ENCODE measurements at regions not wholly inside any gene's neighbourhood (a gene's known extent, or its start where the extent isn't known, plus 50 kb on each side); places are given as distances from the start of the nearest gene placed in this dataset.

DNA sequence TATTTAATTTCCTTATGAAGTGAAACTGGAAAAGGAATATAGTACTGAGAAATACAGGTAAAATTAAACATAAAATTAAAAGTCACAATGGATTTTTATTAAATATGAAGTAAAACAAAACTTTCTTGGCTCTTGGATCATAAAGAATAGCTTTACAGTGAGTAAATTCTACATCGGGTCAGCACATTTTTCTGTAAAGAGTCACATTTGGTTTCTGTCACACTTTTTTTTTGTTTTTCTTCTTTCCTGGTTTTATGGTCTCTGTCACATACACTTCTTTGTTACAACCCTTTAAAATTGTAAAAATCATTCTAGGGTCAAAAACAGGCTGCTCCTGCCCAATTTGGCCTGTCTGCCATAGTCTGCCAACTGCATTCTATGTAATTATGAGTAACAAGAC lies 254.4 kb upstream of the POU3F2 start:
- Mint-ChIP-seq H3K4me1 (ENCODE audit: low read depth) (no peaks in the 10 kb centered on the region), H3K27me3 (ENCODE audit: insufficient read depth) (no peaks in the 10 kb centered on the region), H3K27ac (no peak overlapping the region), H3K9me3 (peaks cover 21% of the 10 kb centered on the region), H3K36me3 (ENCODE audit: low read depth) (no peaks in the 10 kb centered on the region), H3K4me3 (no peak overlapping the region)
- TF ChIP-seq, protein P1, sequence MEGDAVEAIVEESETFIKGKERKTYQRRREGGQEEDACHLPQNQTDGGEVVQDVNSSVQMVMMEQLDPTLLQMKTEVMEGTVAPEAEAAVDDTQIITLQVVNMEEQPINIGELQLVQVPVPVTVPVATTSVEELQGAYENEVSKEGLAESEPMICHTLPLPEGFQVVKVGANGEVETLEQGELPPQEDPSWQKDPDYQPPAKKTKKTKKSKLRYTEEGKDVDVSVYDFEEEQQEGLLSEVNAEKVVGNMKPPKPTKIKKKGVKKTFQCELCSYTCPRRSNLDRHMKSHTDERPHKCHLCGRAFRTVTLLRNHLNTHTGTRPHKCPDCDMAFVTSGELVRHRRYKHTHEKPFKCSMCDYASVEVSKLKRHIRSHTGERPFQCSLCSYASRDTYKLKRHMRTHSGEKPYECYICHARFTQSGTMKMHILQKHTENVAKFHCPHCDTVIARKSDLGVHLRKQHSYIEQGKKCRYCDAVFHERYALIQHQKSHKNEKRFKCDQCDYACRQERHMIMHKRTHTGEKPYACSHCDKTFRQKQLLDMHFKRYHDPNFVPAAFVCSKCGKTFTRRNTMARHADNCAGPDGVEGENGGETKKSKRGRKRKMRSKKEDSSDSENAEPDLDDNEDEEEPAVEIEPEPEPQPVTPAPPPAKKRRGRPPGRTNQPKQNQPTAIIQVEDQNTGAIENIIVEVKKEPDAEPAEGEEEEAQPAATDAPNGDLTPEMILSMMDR (IDR thresholded peaks at IDR 0.05): no peak
- no peak for DNase-seq

DNA sequence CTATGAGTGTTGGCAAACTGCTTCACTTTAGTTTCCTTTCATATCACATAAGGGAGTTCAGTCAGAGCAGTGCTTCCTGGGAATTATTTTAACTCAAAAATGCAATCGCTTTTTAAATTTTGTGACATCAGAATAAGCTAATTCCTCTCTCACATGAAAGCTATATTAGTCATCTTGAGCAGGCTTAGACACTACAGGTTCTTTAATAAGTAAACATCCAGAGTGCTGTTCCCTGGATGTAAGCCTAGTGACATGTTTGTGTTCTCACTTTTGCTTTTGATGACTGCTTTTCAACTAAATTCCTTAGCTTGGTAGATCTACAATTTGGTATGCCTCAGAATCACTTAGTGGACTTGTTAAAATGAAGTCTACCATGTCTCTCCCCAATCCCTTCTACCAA lies 252.7 kb upstream of the POU3F2 start:
- Mint-ChIP-seq H3K9me3 (peaks cover 17% of the 10 kb centered on the region), H3K27me3 (ENCODE audit: insufficient read depth) (no peaks in the 10 kb centered on the region; the same call in 1 of the 2 replicates), H3K36me3 (ENCODE audit: low read depth) (no peaks in the 10 kb centered on the region), H3K4me3 (no peak overlapping the region), H3K27ac (no peak overlapping the region), H3K4me1 (ENCODE audit: low read depth) (no peaks in the 10 kb centered on the region)
- DNase-seq: no peak
- TF ChIP-seq, protein P1 (IDR thresholded peaks at IDR 0.05): no peak

DNA sequence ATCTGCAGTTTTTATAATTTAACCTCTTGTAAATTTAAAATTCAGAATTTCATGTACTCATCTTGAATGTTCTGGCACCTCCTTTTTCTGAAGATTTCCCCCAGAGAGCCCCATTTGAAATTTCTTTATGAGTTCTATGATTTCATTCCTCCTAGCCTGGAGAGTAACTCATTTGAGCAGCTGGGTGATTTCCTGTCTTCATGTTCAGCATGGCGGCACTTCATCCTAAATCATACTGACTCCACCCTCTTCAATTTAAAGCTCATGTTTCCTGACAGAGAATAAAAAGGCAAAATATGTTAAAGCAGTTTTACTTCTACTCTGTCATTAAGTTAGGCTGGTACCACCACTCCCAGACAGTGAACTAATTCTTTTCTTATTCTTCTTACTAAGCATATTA lies 250.9 kb upstream of the POU3F2 start:
- no peaks in the 10 kb centered on the region; the same call in 1 of the 2 replicates for H3K27me3 Mint-ChIP-seq (ENCODE audit: insufficient read depth)
- no peak overlapping the region for H3K4me3 Mint-ChIP-seq
- no peaks in the 10 kb centered on the region for H3K4me1 Mint-ChIP-seq (ENCODE audit: low read depth)
- no peaks in the 10 kb centered on the region for H3K36me3 Mint-ChIP-seq (ENCODE audit: low read depth)
- no peak for DNase-seq
- peaks cover 19% of the 10 kb centered on the region for H3K9me3 Mint-ChIP-seq
- H3K27ac Mint-ChIP-seq: no peak overlapping the region
- TF ChIP-seq, protein P1 (IDR thresholded peaks at IDR 0.05): no peak

DNA sequence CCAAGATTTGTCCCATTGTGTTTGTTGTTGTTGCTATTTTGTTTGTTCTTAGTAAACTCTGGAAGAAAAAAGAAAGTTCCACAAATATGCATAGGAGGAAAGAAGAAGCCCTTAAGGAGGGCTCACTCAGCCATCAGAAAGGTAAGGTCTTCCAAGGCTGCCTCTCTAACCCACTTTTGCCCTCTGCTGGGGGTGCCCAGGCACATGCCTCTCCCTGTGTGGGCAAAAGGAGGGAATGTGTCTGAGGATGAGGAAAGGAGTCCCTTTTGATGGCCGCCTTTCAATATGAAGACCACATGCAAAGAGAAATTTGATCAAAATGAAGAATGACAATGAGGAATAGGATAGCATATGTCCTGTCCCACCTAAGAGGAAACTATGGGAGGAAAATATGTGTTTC lies 248.2 kb upstream of the POU3F2 start:
- Mint-ChIP-seq H3K9me3 (peaks cover 30% of the 10 kb centered on the region), H3K4me1 (ENCODE audit: low read depth) (no peaks in the 10 kb centered on the region), H3K27ac (no peak overlapping the region), H3K4me3 (no peak overlapping the region), H3K36me3 (ENCODE audit: low read depth) (no peaks in the 10 kb centered on the region), H3K27me3 (ENCODE audit: insufficient read depth) (no peaks in the 10 kb centered on the region; the same call in 1 of the 2 replicates)
- DNase-seq: no peak
- TF ChIP-seq, protein P1 (IDR thresholded peaks at IDR 0.05): no peak

DNA sequence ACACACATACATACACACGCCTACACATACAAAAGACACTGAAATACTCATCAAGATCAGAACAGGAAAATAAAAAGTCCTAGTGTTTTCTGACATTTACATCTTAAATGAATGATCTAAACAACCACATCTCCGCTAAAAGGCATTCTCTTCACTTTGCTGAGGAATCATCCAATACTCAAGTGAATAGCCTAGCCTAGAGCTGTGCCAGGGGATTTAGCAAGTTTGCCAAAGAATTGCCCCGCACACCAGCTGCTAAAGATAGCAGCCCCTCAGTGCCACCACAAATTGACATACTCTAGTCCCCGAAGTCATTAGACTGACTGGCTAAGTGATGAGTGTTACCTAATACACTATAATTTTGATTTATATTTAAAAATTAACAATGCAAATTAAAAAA lies 246.8 kb upstream of the POU3F2 start:
- TF ChIP-seq, protein P1 (IDR thresholded peaks at IDR 0.05): no peak
- H3K36me3 Mint-ChIP-seq (ENCODE audit: low read depth): no peaks in the 10 kb centered on the region
- no peaks in the 10 kb centered on the region for H3K4me1 Mint-ChIP-seq (ENCODE audit: low read depth)
- no peak overlapping the region for H3K4me3 Mint-ChIP-seq
- H3K27ac Mint-ChIP-seq: no peak overlapping the region
- no peaks in the 10 kb centered on the region; the same call in 1 of the 2 replicates for H3K27me3 Mint-ChIP-seq (ENCODE audit: insufficient read depth)
- H3K9me3 Mint-ChIP-seq: peaks cover 30% of the 10 kb centered on the region
- no peak for DNase-seq

DNA sequence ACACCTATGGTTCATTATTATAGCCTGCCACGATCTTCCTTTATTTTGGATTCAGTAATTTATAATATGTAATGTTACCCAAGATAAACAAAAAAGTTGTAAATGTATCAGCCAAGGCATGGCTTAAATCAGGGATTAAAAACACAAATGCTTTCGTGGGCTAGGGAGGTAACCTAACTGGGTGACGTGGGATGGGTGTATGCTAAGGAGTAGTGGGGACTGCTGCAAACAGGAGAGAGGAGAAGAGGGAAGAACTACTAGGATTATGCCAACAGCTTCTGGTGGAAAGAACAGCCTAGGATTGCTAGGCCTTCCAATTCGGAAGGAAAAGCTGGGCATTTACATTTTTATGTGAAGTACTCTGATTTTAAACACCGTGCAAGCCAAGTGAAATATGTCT lies 244.8 kb upstream of the POU3F2 start:
- H3K36me3 Mint-ChIP-seq (ENCODE audit: low read depth): no peaks in the 10 kb centered on the region
- H3K27ac Mint-ChIP-seq: no peak overlapping the region
- TF ChIP-seq, protein P1 (IDR thresholded peaks at IDR 0.05): no peak
- H3K27me3 Mint-ChIP-seq (ENCODE audit: insufficient read depth): no peaks in the 10 kb centered on the region; the same call in 1 of the 2 replicates
- no peak for DNase-seq
- no peak overlapping the region for H3K4me3 Mint-ChIP-seq
- no peaks in the 10 kb centered on the region for H3K4me1 Mint-ChIP-seq (ENCODE audit: low read depth)
- peaks cover 25% of the 10 kb centered on the region for H3K9me3 Mint-ChIP-seq
